Caco-2 (cell line): ENCODE measurements at regions not wholly inside any gene's neighbourhood (a gene's known extent, or its start where the extent isn't known, plus 50 kb on each side); places are given as distances from the start of the nearest gene placed in this dataset.

ENCODE experiments used
- BruUV-seq: library from RNA; stranded (reverse); fragments of 400-500 nt; replicated peaks from 2 replicates; lab custom pipeline; 2021; lab: Mats Ljungman, UMichigan
- CTCF ChIA-PET: fragments of 300-600 bp; sonication (Branson Sonifier 250); formaldehyde crosslinking; loops from one replicate; lab custom pipeline; 2022; ENCODE audit warnings: antibody characterized with exemption; lab: Charles Lee
- POLR2A ChIA-PET: fragments of 300-600 bp; sonication (Branson Sonifier 250); formaldehyde crosslinking; loops from one replicate; lab custom pipeline; 2022; ENCODE audit warnings: antibody characterized with exemption; lab: Charles Lee
- DNase-seq, 2 experiments: peaks; one replicate each; pipeline versions ENCODE4 v3.0.0 to v3.0.0-alpha.2; 2020 to 2022
- H3K27me3 ChIP-seq: replicated peaks from 2 replicates; pipeline ENCODE4 v1.6.0; 2011; ENCODE audit warnings: low read length; ENCODE audit not compliant: control insufficient read depth, insufficient read depth
- H3K36me3 ChIP-seq: 2 replicates; pipeline ENCODE4 v1.5.1; 2011; ENCODE audit warnings: low read length; ENCODE audit not compliant: control insufficient read depth, insufficient read depth
- H3K4me1 ChIP-seq: fragments of 250-450 bp; sonication (Bioruptor Pico); 2 replicates; pipeline ENCODE4 v1.5.1; 2020; ENCODE audit warnings: mild to moderate bottlenecking
- H3K4me3 ChIP-seq: 2 replicates; pipeline ENCODE4 v1.5.1; 2011; ENCODE audit warnings: low read depth, mild to moderate bottlenecking, control low read depth, low read length
- H3K9me3 ChIP-seq: fragments of 250-450 bp; sonication (Bioruptor Pico); 2 replicates; pipeline ENCODE4 v1.5.1; 2020; ENCODE audit warnings: mild to moderate bottlenecking, moderate library complexity
- H3K27ac Mint-ChIP-seq: one replicate; pipeline ENCODE4 v1.8.0; 2022; ENCODE audit warnings: mixed read lengths; ENCODE audit not compliant: unreplicated experiment
- H3K27me3 Mint-ChIP-seq: one replicate; pipeline ENCODE4 v1.8.0; 2022; ENCODE audit warnings: mixed read lengths; ENCODE audit not compliant: insufficient read depth, unreplicated experiment
- H3K36me3 Mint-ChIP-seq: one replicate; pipeline ENCODE4 v1.8.0; 2022; ENCODE audit warnings: mild to moderate bottlenecking, mixed read lengths; ENCODE audit not compliant: insufficient read depth, unreplicated experiment
- H3K4me1 Mint-ChIP-seq: one replicate; pipeline ENCODE4 v1.8.0; 2022; ENCODE audit warnings: low read depth, mixed read lengths; ENCODE audit not compliant: unreplicated experiment
- H3K4me3 Mint-ChIP-seq: one replicate; pipeline ENCODE4 v1.8.0; 2022; ENCODE audit warnings: mild to moderate bottlenecking, moderate library complexity, mixed read lengths; ENCODE audit not compliant: unreplicated experiment
- H3K9me3 Mint-ChIP-seq: one replicate; pipeline ENCODE4 v1.8.0; 2022; ENCODE audit warnings: mixed read lengths; ENCODE audit not compliant: unreplicated experiment
- CTCF ChIP-seq, 2 experiments: fragments of 200-600 bp in 1 of 2; IDR thresholded peaks; 1 replicate in 1 of 2; 2 replicates in 1 of 2; pipeline versions ENCODE4 v1.5.1 to v1.8.0; 2011 to 2022; ENCODE audit warnings: antibody characterized with exemption in 1 of 2, control low read depth in 1 of 2, inconsistent platforms in 1 of 2, low read depth in 1 of 2, low read length in 1 of 2, mild to moderate bottlenecking in 1 of 2, moderate library complexity in 1 of 2; ENCODE audit not compliant: insufficient read depth in 1 of 2, severe bottlenecking in 1 of 2, unreplicated experiment in 1 of 2
- intact Hi-C: fragments of 100-400 bp; cut with micrococcal nuclease; formaldehyde crosslinking; loops from one replicate; pipeline ENCODE4 v1.10.0; 2022; ENCODE audit not compliant: unreplicated experiment

- no peaks in the 10 kb centered on the region for H3K9me3 ChIP-seq
- no peak overlapping the region for H3K4me3 ChIP-seq
- no peak overlapping the region for H3K27ac Mint-ChIP-seq
- BruUV-seq: no TSS peak
- no peaks in the 10 kb centered on the region for H3K4me1 ChIP-seq
- H3K36me3 ChIP-seq: no peaks in the 10 kb centered on the region
- no peaks in the 10 kb centered on the region for H3K36me3 Mint-ChIP-seq
- H3K9me3 Mint-ChIP-seq: no peaks in the 10 kb centered on the region
- TF ChIP-seq CTCF (IDR thresholded peaks at IDR 0.05; ENCODE audit: insufficient read depth in 1 of 2, low read depth in 1 of 2, low read length in 1 of 2, severe bottlenecking in 1 of 2, unreplicated experiment in 1 of 2): no peak
- H3K4me3 Mint-ChIP-seq: no peak overlapping the region
- H3K4me1 Mint-ChIP-seq: no peaks in the 10 kb centered on the region
- H3K27me3 ChIP-seq: no peaks in the 10 kb centered on the region
- intact Hi-C loops: no loop called here
- CTCF ChIA-PET: no interaction called here
- H3K27me3 Mint-ChIP-seq: no peaks in the 10 kb centered on the region
- POLR2A ChIA-PET: no interaction called here
- DNase-seq: no peak
These were observed 1412.0 kb upstream of the ZEB2 start for GRCh38 chr2:145931781-145932395.

- Mint-ChIP-seq H3K4me1 (no peaks in the 10 kb centered on the region), H3K4me3 (no peak overlapping the region), H3K27ac (no peak overlapping the region), H3K27me3 (no peaks in the 10 kb centered on the region), H3K36me3 (no peaks in the 10 kb centered on the region), H3K9me3 (no peaks in the 10 kb centered on the region)
- no peaks in the 10 kb centered on the region for H3K4me1 ChIP-seq
- no peaks in the 10 kb centered on the region for H3K36me3 ChIP-seq
- CTCF ChIA-PET: no interaction called here
- no peaks in the 10 kb centered on the region for H3K27me3 ChIP-seq
- no peaks in the 10 kb centered on the region for H3K9me3 ChIP-seq
- H3K4me3 ChIP-seq: no peak overlapping the region
- POLR2A ChIA-PET: no interaction called here
- intact Hi-C loops: no loop called here
- no peak for DNase-seq
- no TSS peak for BruUV-seq
- no peak for TF ChIP-seq CTCF (IDR thresholded peaks at IDR 0.05; ENCODE audit: insufficient read depth in 1 of 2, low read depth in 1 of 2, low read length in 1 of 2, severe bottlenecking in 1 of 2, unreplicated experiment in 1 of 2)
These were observed 1410.4 kb upstream of the ZEB2 start for GRCh38 chr2:145930318-145930717.

GRCh38 chr2:145927131-145927950, 1407.4 kb upstream of the ZEB2 start:
- Mint-ChIP-seq H3K36me3 (no peaks in the 10 kb centered on the region), H3K4me1 (no peaks in the 10 kb centered on the region), H3K4me3 (no peak overlapping the region), H3K27me3 (no peaks in the 10 kb centered on the region), H3K9me3 (no peaks in the 10 kb centered on the region), H3K27ac (no peak overlapping the region)
- BruUV-seq: no TSS peak
- Histone ChIP-seq H3K4me1 (no peaks in the 10 kb centered on the region), H3K27me3 (no peaks in the 10 kb centered on the region), H3K4me3 (no peak overlapping the region), H3K36me3 (no peaks in the 10 kb centered on the region), H3K9me3 (no peaks in the 10 kb centered on the region)
- intact Hi-C loops: no loop called here
- POLR2A ChIA-PET: no interaction called here
- TF ChIP-seq CTCF (IDR thresholded peaks at IDR 0.05; ENCODE audit: insufficient read depth in 1 of 2, low read depth in 1 of 2, low read length in 1 of 2, severe bottlenecking in 1 of 2, unreplicated experiment in 1 of 2): no peak
- no peak for DNase-seq
- CTCF ChIA-PET: no interaction called here
